H1 (cell line): ENCODE measurements at regions not wholly inside any gene's neighbourhood (a gene's known extent, or its start where the extent isn't known, plus 50 kb on each side); places are given as distances from the start of the nearest gene placed in this dataset.

Experiments
- CTCF ChIA-PET: fragments of 300-600 bp; sonication (Branson Sonifier 250); formaldehyde crosslinking; loops from one replicate; lab custom pipeline; 2021; ENCODE audit not compliant: partially characterized antibody; lab: Charles Lee
- POLR2A ChIA-PET: fragments of 300-600 bp; sonication (Branson Sonifier 250); formaldehyde crosslinking; loops from one replicate; lab custom pipeline; 2021; ENCODE audit warnings: inconsistent platforms; ENCODE audit not compliant: partially characterized antibody; lab: Charles Lee
- DNase-seq, 2 experiments: peaks; one replicate each; pipeline versions ENCODE4 v3.0.0 to v3.0.0-alpha.2; 2010 to 2022; ENCODE audit warnings: low spot score in 2 of 2, low read depth in 1 of 2, mixed read lengths in 1 of 2
- FAIRE-seq: peaks from 2 replicates; lab custom pipeline; 2011; peaks lifted over from hg19 to GRCh38; lab: Jason Lieb, UNC
- H2AFZ ChIP-seq: 2 replicates; pipeline ENCODE4 v1.8.1; 2012; ENCODE audit warnings: low read length, inconsistent platforms
- H2AK5ac ChIP-seq: 2 replicates; pipeline ENCODE4 v1.6.1; 2013; ENCODE audit warnings: low read depth, low read length
- H2BK120ac ChIP-seq: replicated peaks from 2 replicates; pipeline ENCODE3; 2013; ENCODE audit warnings: low read depth, low read length, inconsistent platforms
- H2BK12ac ChIP-seq: 2 replicates; pipeline ENCODE4 v1.6.1; 2013; ENCODE audit warnings: low read depth, low read length
- H2BK15ac ChIP-seq: 2 replicates; pipeline ENCODE4 v1.6.1; 2013; ENCODE audit warnings: low read length
- H2BK20ac ChIP-seq: 2 replicates; pipeline ENCODE4 v1.6.1; 2013; ENCODE audit warnings: low read length
- H2BK5ac ChIP-seq: 2 replicates; pipeline ENCODE4 v1.6.1; 2013; ENCODE audit warnings: low read depth, low read length
- H3K14ac ChIP-seq: 2 replicates; pipeline ENCODE4 v1.6.1; 2013; ENCODE audit warnings: inconsistent platforms; ENCODE audit not compliant: insufficient read length
- H3K18ac ChIP-seq: 2 replicates; pipeline ENCODE4 v1.6.1; 2013; ENCODE audit warnings: low read length; ENCODE audit errors: extremely low read depth
- H3K23ac ChIP-seq: 2 replicates; pipeline ENCODE4 v1.6.1; 2013; ENCODE audit warnings: inconsistent platforms; ENCODE audit not compliant: insufficient read length
- H3K23me2 ChIP-seq: 2 replicates; pipeline ENCODE4 v1.6.1; 2013; ENCODE audit warnings: low read depth, low read length
- H3K27ac ChIP-seq: 2 replicates; pipeline ENCODE4 v1.6.1; 2011; ENCODE audit warnings: low read depth, low read length, inconsistent platforms
- H3K27me3 ChIP-seq, 4 experiments: replicated peaks in 1 of 4; 1 replicate in 1 of 4; 2 replicates in 3 of 4; pipeline versions ENCODE4 v1.6.1 to v1.8.1; 2011 to 2013; ENCODE audit warnings: low read length in 3 of 4, mild to moderate bottlenecking in 3 of 4, inconsistent platforms in 2 of 4, mixed read lengths in 2 of 4, moderate library complexity in 1 of 4; ENCODE audit not compliant: control insufficient read depth in 3 of 4, insufficient read depth in 3 of 4; ENCODE audit errors: extremely low read depth in 1 of 4
- H3K36me3 ChIP-seq, 4 experiments: 2 replicates each; pipeline versions ENCODE4 v1.6.1 to v1.8.1; 2011 to 2013; ENCODE audit warnings: mild to moderate bottlenecking in 4 of 4, low read length in 3 of 4, moderate library complexity in 2 of 4, control low read depth in 1 of 4, inconsistent platforms in 1 of 4; ENCODE audit not compliant: insufficient read depth in 4 of 4, control insufficient read depth in 2 of 4
- H3K4ac ChIP-seq: replicated peaks from 2 replicates; pipeline ENCODE3; 2013; ENCODE audit warnings: low read length, low read depth, mixed read lengths, inconsistent platforms; ENCODE audit not compliant: insufficient read length
- H3K4me1 ChIP-seq, 4 experiments: replicated peaks in 1 of 4; 1 replicate in 1 of 4; 2 replicates in 3 of 4; pipeline versions ENCODE4 v1.6.1 to v1.8.1; 2011 to 2013; ENCODE audit warnings: low read length in 3 of 4, inconsistent platforms in 2 of 4, mixed read lengths in 1 of 4; ENCODE audit not compliant: insufficient read depth in 4 of 4, control insufficient read depth in 3 of 4
- H3K4me2 ChIP-seq, 2 experiments: 2 replicates each; pipeline versions ENCODE4 v1.6.1 to v1.8.1; 2011 to 2013; ENCODE audit warnings: low read depth in 2 of 2, low read length in 2 of 2, control low read depth in 1 of 2, inconsistent platforms in 1 of 2, mild to moderate bottlenecking in 1 of 2; ENCODE audit not compliant: insufficient read depth in 1 of 2
- H3K4me3 ChIP-seq, 4 experiments: fragments of 200-600, 300-600 bp in 1 of 4; sonication (generic), shearing (Covaris generic), sonication (Bioruptor Twin) in 1 of 4; 2 replicates each; pipeline versions ENCODE4 v1.5.1 to v1.8.1; 2011 to 2016; ENCODE audit warnings: low read length in 4 of 4, low read depth in 3 of 4, control low read depth in 2 of 4, inconsistent platforms in 2 of 4, mild to moderate bottlenecking in 2 of 4, mixed read lengths in 1 of 4, moderate library complexity in 1 of 4; ENCODE audit not compliant: insufficient read depth in 2 of 4; ENCODE audit errors: extremely low read depth in 1 of 4
- H3K56ac ChIP-seq: replicated peaks from 2 replicates; pipeline ENCODE3; 2013; ENCODE audit warnings: low read depth, mild to moderate bottlenecking, mixed read lengths, low read length, inconsistent platforms; ENCODE audit not compliant: insufficient read length
- H3K79me1 ChIP-seq: 2 replicates; pipeline ENCODE4 v1.6.1; 2013; ENCODE audit warnings: low read depth, low read length, control low read depth
- H3K79me2 ChIP-seq, 2 experiments: 2 replicates each; pipeline versions ENCODE4 v1.6.1 to v1.8.1; 2012 to 2013; ENCODE audit warnings: low read length in 2 of 2, mild to moderate bottlenecking in 2 of 2, inconsistent platforms in 1 of 2; ENCODE audit not compliant: insufficient read depth in 2 of 2, control insufficient read depth in 1 of 2
- H3K9ac ChIP-seq, 4 experiments: replicated peaks in 1 of 4; 1 replicate in 1 of 4; 2 replicates in 3 of 4; pipeline versions ENCODE4 v1.6.1 to v1.8.1; 2011 to 2013; ENCODE audit warnings: low read depth in 3 of 4, low read length in 3 of 4, control low read depth in 2 of 4, mild to moderate bottlenecking in 2 of 4, moderate library complexity in 2 of 4, inconsistent platforms in 1 of 4; ENCODE audit errors: extremely low read depth in 1 of 4
- H3K9me3 ChIP-seq, 2 experiments: 2 replicates each; pipeline versions ENCODE4 v1.6.1 to v1.8.1; 2012 to 2013; ENCODE audit warnings: mild to moderate bottlenecking in 2 of 2, moderate library complexity in 2 of 2, control low read depth in 1 of 2, inconsistent platforms in 1 of 2, low read depth in 1 of 2, low read length in 1 of 2, mixed read lengths in 1 of 2; ENCODE audit not compliant: insufficient read depth in 2 of 2
- H4K20me1 ChIP-seq, 2 experiments: replicated peaks in 1 of 2; 2 replicates each; pipeline versions ENCODE3 to v1.8.1; 2011 to 2013; ENCODE audit warnings: inconsistent platforms in 2 of 2, low read length in 2 of 2, mild to moderate bottlenecking in 1 of 2; ENCODE audit not compliant: insufficient read depth in 2 of 2, control insufficient read depth in 1 of 2
- H4K5ac ChIP-seq: 2 replicates; pipeline ENCODE4 v1.6.1; 2013; ENCODE audit warnings: low read length, low read depth, mixed read lengths, inconsistent platforms; ENCODE audit not compliant: insufficient read length
- H4K8ac ChIP-seq: 2 replicates; pipeline ENCODE4 v1.8.0; 2013; ENCODE audit warnings: mild to moderate bottlenecking, moderate library complexity, low read length, inconsistent platforms; ENCODE audit not compliant: insufficient read depth; ENCODE audit errors: extremely low read depth
- H4K91ac ChIP-seq: replicated peaks from 2 replicates; pipeline ENCODE3; 2013; ENCODE audit warnings: low read length, mixed read lengths, inconsistent platforms; ENCODE audit not compliant: insufficient read length
- POU5F1 ChIP-seq: IDR thresholded peaks from 2 replicates; pipeline ENCODE4 v1.6.1; 2011; ENCODE audit warnings: low read depth, mild to moderate bottlenecking, low read length, moderate library complexity
- WGBS, 2 experiments: shearing (Covaris generic) in 1 of 2; methylation state at CpG; one replicate each; pipeline versions ENCODE4 v1.1.6 to v1.1.7; 2013 to 2015; ENCODE audit warnings: low lambda C conversion rate in 2 of 2, mixed read lengths in 2 of 2, inconsistent platforms in 1 of 2, low coverage in 1 of 2, missing lambda C conversion rate in 1 of 2; ENCODE audit not compliant: insufficient replicate concordance in 2 of 2, insufficient coverage in 1 of 2, insufficient read length in 1 of 2; ENCODE audit errors: extremely low coverage in 1 of 2, missing lambda C conversion rate in 1 of 2; 5-methylcytosine and 5-hydroxymethylcytosine counted together

DNA sequence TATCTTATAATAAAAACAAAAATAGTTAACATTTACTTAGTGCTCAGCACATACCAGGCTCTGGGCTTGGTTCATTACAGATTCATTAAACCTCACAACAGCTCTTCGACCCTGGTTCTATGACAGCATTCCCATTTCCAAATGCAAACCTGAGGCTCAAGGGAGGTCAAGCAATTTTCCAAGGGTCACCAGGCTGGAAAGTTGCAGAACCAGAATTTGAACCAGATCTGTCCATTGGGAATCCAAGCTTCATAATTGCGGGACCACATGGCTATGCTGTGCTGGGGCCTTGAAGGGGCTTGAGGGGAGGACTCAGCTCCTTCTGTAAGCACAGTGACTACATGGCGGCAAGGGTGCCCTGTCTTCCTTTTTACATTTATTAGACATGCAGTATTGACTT, 197.3 kb upstream of the LNX1 start:
- no peaks in the 10 kb centered on the region for H3K79me2 ChIP-seq
- H4K8ac ChIP-seq, result no peak overlapping the region
- no peak overlapping the region for H2BK120ac ChIP-seq
- H2BK12ac ChIP-seq, result no peak overlapping the region
- no peaks in the 10 kb centered on the region for H3K79me1 ChIP-seq
- no peak overlapping the region for H3K4me2 ChIP-seq
- no peak overlapping the region for H4K91ac ChIP-seq
- no peaks in the 10 kb centered on the region; the same call in 1 of the 2 replicates for H3K23me2 ChIP-seq
- H3K4me1 ChIP-seq, result no peaks in the 10 kb centered on the region
- H3K18ac ChIP-seq, result no peak overlapping the region
- H2BK20ac ChIP-seq, result no peak overlapping the region
- CTCF ChIA-PET, result interaction anchor here (0.6 to 1.5 kb wide), 2 partner anchors 16 to 445 kb away, joined by 4 read pairs; no protein-coding TSS in a partner anchor
- no peak for TF ChIP-seq POU5F1
- POLR2A ChIA-PET, result no interaction called here
- no peak overlapping the region for H3K23ac ChIP-seq
- no peak overlapping the region for H4K5ac ChIP-seq
- WGBS, 2 experiments, result 91% methylated on average over 3 of the region's 3 CpGs; no CpG with 5 or more reads in 1 of the 2 experiments
- H3K9ac ChIP-seq, result no peak overlapping the region
- H4K20me1 ChIP-seq, result no peaks in the 10 kb centered on the region
- no peak overlapping the region for H3K14ac ChIP-seq
- no peak overlapping the region for H2BK5ac ChIP-seq
- DNase-seq (no peak), FAIRE-seq (no peak)
- no peak overlapping the region for H2BK15ac ChIP-seq
- H2AK5ac ChIP-seq, result no peak overlapping the region
- no peak overlapping the region for H3K27ac ChIP-seq
- H3K4ac ChIP-seq, result no peak overlapping the region
- H3K36me3 ChIP-seq, result no peaks in the 10 kb centered on the region
- H3K4me3 ChIP-seq, result no peak overlapping the region
- no peaks in the 10 kb centered on the region for H3K9me3 ChIP-seq
- H2AFZ ChIP-seq, result no peak overlapping the region
- no peak overlapping the region for H3K56ac ChIP-seq
- H3K27me3 ChIP-seq, result no peaks in the 10 kb centered on the region
